Adrenal gland (tissue), 9 donors: ENCODE measurements at regions not wholly inside any gene's neighbourhood (a gene's known extent, or its start where the extent isn't known, plus 50 kb on each side); places are given as distances from the start of the nearest gene placed in this dataset.

Experiments used
- DNase-seq, 7 donors: peaks; one replicate each; pipeline ENCODE4 v3.0.0-alpha.2; 2019 to 2020
- H3K27ac ChIP-seq, 5 donors: fragments of 200-600 bp; sonication (generic) in 4 of 5; 1 replicate in 3 of 5; 2 replicates in 2 of 5; pipeline versions ENCODE4 v1.5.1 to v1.8.0; 2016 to 2020; ENCODE audit warnings: mild to moderate bottlenecking in 1 of 5
- H3K27me3 ChIP-seq: fragments of 200-600 bp; 2 replicates; pipeline ENCODE4 v1.8.0; 2021
- H3K36me3 ChIP-seq, 2 donors: fragments of 200-600 bp; replicated peaks in 1 of 2; 1 replicate in 1 of 2; 2 replicates in 1 of 2; pipeline versions ENCODE4 v1.5.1 to v1.8.0; 2018 to 2022
- H3K4me1 ChIP-seq, 2 donors: fragments of 200-600 bp; replicated peaks in 1 of 2; 1 replicate in 1 of 2; 2 replicates in 1 of 2; pipeline versions ENCODE4 v1.5.1 to v1.8.0; 2018 to 2021
- H3K4me3 ChIP-seq, 4 donors: fragments of 200-600 bp; sonication (generic) in 3 of 4; one replicate each; pipeline ENCODE4 v1.5.1; 2016 to 2018
- H3K9me3 ChIP-seq, 3 donors: fragments of 200-600 bp; sonication (generic) in 1 of 3; replicated peaks in 1 of 3; 1 replicate in 2 of 3; 2 replicates in 1 of 3; pipeline versions ENCODE4 v1.5.1 to v1.8.0; 2016 to 2021
- POLR2A ChIP-seq, 2 donors: fragments of 450-650 bp; IDR thresholded peaks; one replicate each; pipeline ENCODE4 v1.6.1; 2017; ENCODE audit warnings: antibody characterized with exemption in 2 of 2, mild to moderate bottlenecking in 2 of 2, moderate library complexity in 1 of 2
- WGBS, 4 donors: extraction: QIAGEN DNeasy Blood & Tissue Kit in 2 of 4; methylation state at CpG; one replicate each; pipeline versions ENCODE4 v1.1.5 to v1.1.7; 2013 to 2017; 5-methylcytosine and 5-hydroxymethylcytosine counted together
- intact Hi-C, 2 donors: fragments of 100-400 bp; cut with DNase I; formaldehyde crosslinking; loops; one replicate each; pipeline versions ENCODE4 v1.14.1 to v1.15.0; 2022 to 2023
- small RNA-seq, 2 donors: library from RNA; depleted of rRNA; stranded (forward); fragments of <200 nt; gene quantifications; one replicate each; pipeline ENCODE3, GENCODE V24; 2016
- TF ChIP-seq, protein P1 (sequence below), 6 experiments: fragments of 450-650 bp in 4 of 6; fragments of 200-600 bp in 2 of 6; sonication (generic) in 1 of 6; IDR thresholded peaks; 1 replicate in 5 of 6; 2 replicates in 1 of 6; pipeline versions ENCODE4 v1.5.1 to v1.8.0; 2016 to 2021; ENCODE audit warnings: antibody characterized with exemption in 6 of 6, mild to moderate bottlenecking in 2 of 6, moderate library complexity in 1 of 6
- donor health status: healthy with polysubstance abuse.
- donor health status: Bipolar disorder and iron deficiency.
- donor health status: DM: yes; HTN: yes; CAD: no.
- donor health status: DM: no; HTN: no; CAD: no.
- donor health status: DM: no; HTN: no; CAD: no.

DNA sequence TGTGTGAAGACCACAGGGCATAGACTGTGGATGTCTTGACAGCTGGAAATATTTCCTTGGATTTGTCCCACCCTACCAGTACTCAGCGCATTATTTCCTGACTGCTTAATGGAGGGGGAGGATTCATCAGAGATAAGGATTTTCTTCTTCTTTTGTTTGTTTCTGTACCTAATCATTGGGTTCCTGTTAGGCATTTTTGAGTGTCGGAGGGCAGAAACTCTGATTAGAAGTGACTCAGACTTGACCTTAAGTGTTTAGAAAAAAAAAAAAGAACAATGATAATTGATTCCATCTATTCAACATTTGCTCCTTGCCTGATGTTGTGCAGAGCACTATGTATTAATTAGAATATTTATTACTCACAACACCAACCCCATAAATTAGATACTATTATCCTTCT is 78.5 kb upstream of the SYNPR start:
- 47 to 69% (median 52%) methylated on average over 2 of the region's 2 CpGs for WGBS, 4 donors
- H3K27me3 ChIP-seq: no peaks in the 10 kb centered on the region
- H3K4me1 ChIP-seq: no peaks in the 10 kb centered on the region
- TF ChIP-seq POLR2A (IDR thresholded peaks at IDR 0.05): no peak
- TF ChIP-seq, protein P1, sequence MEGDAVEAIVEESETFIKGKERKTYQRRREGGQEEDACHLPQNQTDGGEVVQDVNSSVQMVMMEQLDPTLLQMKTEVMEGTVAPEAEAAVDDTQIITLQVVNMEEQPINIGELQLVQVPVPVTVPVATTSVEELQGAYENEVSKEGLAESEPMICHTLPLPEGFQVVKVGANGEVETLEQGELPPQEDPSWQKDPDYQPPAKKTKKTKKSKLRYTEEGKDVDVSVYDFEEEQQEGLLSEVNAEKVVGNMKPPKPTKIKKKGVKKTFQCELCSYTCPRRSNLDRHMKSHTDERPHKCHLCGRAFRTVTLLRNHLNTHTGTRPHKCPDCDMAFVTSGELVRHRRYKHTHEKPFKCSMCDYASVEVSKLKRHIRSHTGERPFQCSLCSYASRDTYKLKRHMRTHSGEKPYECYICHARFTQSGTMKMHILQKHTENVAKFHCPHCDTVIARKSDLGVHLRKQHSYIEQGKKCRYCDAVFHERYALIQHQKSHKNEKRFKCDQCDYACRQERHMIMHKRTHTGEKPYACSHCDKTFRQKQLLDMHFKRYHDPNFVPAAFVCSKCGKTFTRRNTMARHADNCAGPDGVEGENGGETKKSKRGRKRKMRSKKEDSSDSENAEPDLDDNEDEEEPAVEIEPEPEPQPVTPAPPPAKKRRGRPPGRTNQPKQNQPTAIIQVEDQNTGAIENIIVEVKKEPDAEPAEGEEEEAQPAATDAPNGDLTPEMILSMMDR (IDR thresholded peaks at IDR 0.05): no peak
- no peaks in the 10 kb centered on the region for H3K36me3 ChIP-seq
- H3K4me3 ChIP-seq: no peak overlapping the region
- no peaks in the 10 kb centered on the region for H3K9me3 ChIP-seq
- no peak overlapping the region for H3K27ac ChIP-seq
- intact Hi-C loops: loop anchor here in 1 of 2 donors (10.0 kb wide), 2 partner anchors 535 to 575 kb away; no protein-coding TSS in a partner anchor
- no peak for DNase-seq

DNA sequence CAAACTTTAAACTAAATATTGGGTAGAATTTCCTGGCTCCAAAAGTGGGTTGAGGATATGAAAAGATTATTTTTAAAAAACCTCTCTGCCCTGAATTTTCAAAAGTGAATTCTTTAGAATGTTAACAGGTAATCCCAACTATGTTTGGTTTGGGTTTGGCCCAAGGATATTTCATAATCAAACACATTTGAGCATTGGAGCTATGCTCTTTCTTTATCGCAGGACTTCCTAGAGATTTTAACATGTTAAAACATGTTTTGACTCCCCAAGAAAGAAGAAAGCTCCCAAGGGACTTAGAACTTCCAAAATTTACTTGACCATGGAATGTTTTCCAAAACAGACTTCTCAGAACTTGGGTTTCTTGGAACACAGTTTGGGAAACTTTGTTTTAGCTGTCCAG is 75.6 kb upstream of the SYNPR start:
- H3K27ac ChIP-seq: no peak overlapping the region
- no peaks in the 10 kb centered on the region for H3K4me1 ChIP-seq
- 68 to 88% (median 77%) methylated on average over 1 of the region's 1 CpG for WGBS, 4 donors
- H3K9me3 ChIP-seq: no peaks in the 10 kb centered on the region
- no peaks in the 10 kb centered on the region for H3K36me3 ChIP-seq
- no peak overlapping the region for H3K4me3 ChIP-seq
- H3K27me3 ChIP-seq: no peaks in the 10 kb centered on the region
- TF ChIP-seq, protein P1 (IDR thresholded peaks at IDR 0.05): no peak
- TF ChIP-seq POLR2A (IDR thresholded peaks at IDR 0.05): no peak
- no peak for DNase-seq
- intact Hi-C loops: no loop called here

DNA sequence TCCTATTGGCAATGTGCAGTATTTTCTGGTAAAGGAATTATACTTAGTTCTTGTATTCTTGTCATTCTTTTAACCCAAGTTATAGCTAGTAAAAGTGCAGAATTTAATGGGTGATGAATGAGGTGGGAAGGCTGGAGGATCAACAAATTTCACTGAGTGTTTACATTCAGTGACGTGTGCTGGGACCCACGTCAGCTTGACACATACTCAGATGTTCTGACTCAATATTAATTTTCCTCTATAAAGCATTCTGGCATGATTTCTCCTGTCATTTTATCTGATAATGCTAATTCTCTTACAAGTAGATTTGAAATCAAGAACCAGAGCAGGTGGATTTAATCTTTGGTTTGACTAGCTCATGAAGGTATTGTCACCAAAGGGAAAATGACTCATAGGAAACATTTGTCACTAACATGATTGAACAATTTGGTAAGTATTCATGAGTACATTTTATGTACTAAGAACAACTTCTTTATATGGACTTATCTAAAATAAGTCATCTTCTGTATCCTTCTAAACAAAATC is 71.0 kb upstream of the SYNPR start:
- no peaks in the 10 kb centered on the region for H3K4me1 ChIP-seq
- H3K27ac ChIP-seq: no peak overlapping the region
- no peaks in the 10 kb centered on the region for H3K27me3 ChIP-seq
- no peak for DNase-seq
- intact Hi-C loops: no loop called here
- TF ChIP-seq, protein P1 (IDR thresholded peaks at IDR 0.05): no peak
- TF ChIP-seq POLR2A (IDR thresholded peaks at IDR 0.05): no peak
- H3K9me3 ChIP-seq: no peaks in the 10 kb centered on the region
- WGBS, 4 donors: 53 to 65% (median 56%) methylated on average over 2 of the region's 2 CpGs
- no peak overlapping the region for H3K4me3 ChIP-seq
- H3K36me3 ChIP-seq: no peaks in the 10 kb centered on the region

DNA sequence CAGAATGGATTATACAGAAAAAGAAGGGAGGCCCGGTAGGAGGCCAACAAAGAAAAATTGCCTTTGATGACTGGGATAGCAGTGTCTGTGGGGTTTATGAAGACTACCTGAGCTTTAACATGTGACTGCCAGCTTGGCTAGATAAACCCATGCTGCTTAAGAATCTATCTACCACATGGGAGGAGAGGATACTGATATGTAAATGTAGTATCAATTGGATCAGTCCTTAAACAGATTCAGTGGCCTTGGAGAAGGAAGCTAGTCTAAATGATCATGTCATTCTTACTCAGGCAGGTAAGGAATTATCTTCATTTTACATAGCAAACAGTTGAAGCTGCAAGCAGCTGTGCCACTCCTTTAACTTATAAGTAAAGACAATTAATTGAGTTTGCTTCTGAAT is 50.0 kb upstream of the SYNPR start:
- Histone ChIP-seq H3K36me3 (no peaks in the 10 kb centered on the region), H3K9me3 (no peaks in the 10 kb centered on the region), H3K4me3 (no peak overlapping the region), H3K4me1 (no peaks in the 10 kb centered on the region), H3K27ac (no peak overlapping the region), H3K27me3 (no peaks in the 10 kb centered on the region)
- intact Hi-C loops: no loop called here
- no peak for DNase-seq
- WGBS, 4 donors: 55 to 72% (median 63%) methylated on average over 1 of the region's 1 CpG
- no peak for TF ChIP-seq POLR2A (IDR thresholded peaks at IDR 0.05)
- TF ChIP-seq, protein P1 (IDR thresholded peaks at IDR 0.05): no peak

Small RNA genes in the stretch of these regions (small RNA-seq; reads per million reads assigned to genes)
- 0 reads per million in 2 donors for gene UBL5P3
